ENCODE measurements at regions not wholly inside any gene's neighbourhood (a gene's known extent, or its start where the extent isn't known, plus 50 kb on each side); places are given as distances from the start of the nearest gene placed in this dataset.

GRCh38 chr9:87122947-87123685, 175.8 kb upstream of the GAS1 start:
- peak; percentile 66 for DNase-seq

GRCh38 chr9:87123830-87124229, 176.5 kb upstream of the GAS1 start:
- DNase-seq = no peak

- DNase-seq = no peak
Measured at GRCh38 chr9:87125819-87126218, 178.5 kb upstream of the GAS1 start.

GRCh38 chr9:87127543-87127942, 180.2 kb upstream of the GAS1 start:
- no peak for DNase-seq

GRCh38 chr9:87127978-87128614, 180.8 kb upstream of the GAS1 start:
- DNase-seq = no peak

- no peak for DNase-seq
Measured at GRCh38 chr9:87128844-87129493, 181.7 kb upstream of the GAS1 start.

- DNase-seq = no peak
Measured at GRCh38 chr9:87135074-87135473, 187.8 kb upstream of the GAS1 start.

- DNase-seq = no peak
Measured at GRCh38 chr9:87137718-87138117, 190.4 kb upstream of the GAS1 start.

GRCh38 chr9:87138128-87139040, 191.1 kb upstream of the GAS1 start:
- no peak for DNase-seq

GRCh38 chr9:87139099-87139730, 191.9 kb upstream of the GAS1 start:
- DNase-seq = no peak

- DNase-seq = no peak
Measured at GRCh38 chr9:87140142-87140541, 192.8 kb upstream of the GAS1 start.

- no peak for DNase-seq
Measured at GRCh38 chr9:87140605-87141109, 193.4 kb upstream of the GAS1 start.

GRCh38 chr9:87141124-87141523, 193.8 kb upstream of the GAS1 start:
- DNase-seq = no peak

GRCh38 chr9:87146933-87147332, 199.6 kb upstream of the GAS1 start:
- DNase-seq = no peak

GRCh38 chr9:87147839-87148238, 200.5 kb upstream of the GAS1 start:
- DNase-seq = no peak

GRCh38 chr9:87148331-87149104, 201.2 kb upstream of the GAS1 start:
- DNase-seq = peak; percentile 45

- DNase-seq = no peak
Measured at GRCh38 chr9:87149799-87150198, 202.5 kb upstream of the GAS1 start.

- DNase-seq = no peak
Measured at GRCh38 chr9:87152256-87152655, 204.9 kb upstream of the GAS1 start.

- DNase-seq = no peak
Measured at GRCh38 chr9:87156247-87156646, 208.9 kb upstream of the GAS1 start.

GRCh38 chr9:87157366-87158031, 210.2 kb upstream of the GAS1 start:
- no peak for DNase-seq

GRCh38 chr9:87158765-87159164, 211.5 kb upstream of the GAS1 start:
- DNase-seq = no peak
